Transverse colon (tissue), 4 donors: ENCODE measurements at regions not wholly inside any gene's neighbourhood (a gene's known extent, or its start where the extent isn't known, plus 50 kb on each side); places are given as distances from the start of the nearest gene placed in this dataset.

ENCODE experiments used
- DNase-seq: peaks from one replicate; pipeline ENCODE4 v3.0.0-alpha.2; 2019
- H3K27ac ChIP-seq, 4 donors: fragments of 200-600 bp; sonication (generic); 2 replicates each; pipeline ENCODE4 v1.5.1; 2016 to 2018; ENCODE audit warnings: inconsistent platforms in 4 of 4
- H3K27me3 ChIP-seq: fragments of 200-600 bp; sonication (generic); 2 replicates; pipeline ENCODE4 v1.5.1; 2017; ENCODE audit warnings: inconsistent platforms
- H3K36me3 ChIP-seq, 4 donors: fragments of 200-600 bp; sonication (generic); 2 replicates each; pipeline ENCODE4 v1.5.1; 2017 to 2019; ENCODE audit warnings: inconsistent platforms in 4 of 4
- H3K4me1 ChIP-seq, 4 donors: fragments of 200-600 bp; sonication (generic); 2 replicates each; pipeline ENCODE4 v1.5.1; 2017 to 2020; ENCODE audit warnings: inconsistent platforms in 4 of 4
- H3K4me3 ChIP-seq, 4 donors: fragments of 200-600 bp; sonication (generic); 1 replicate in 1 of 4; 2 replicates in 3 of 4; pipeline versions ENCODE4 v1.5.1 to v1.6.1; 2017 to 2019; ENCODE audit warnings: inconsistent platforms in 4 of 4
- H3K9me3 ChIP-seq, 2 donors: fragments of 200-600 bp; sonication (generic); 2 replicates each; pipeline ENCODE4 v1.5.1; 2017 to 2019; ENCODE audit warnings: inconsistent platforms in 2 of 2
- EP300 ChIP-seq: sonication (generic); formaldehyde crosslinking; IDR thresholded peaks from one replicate; pipeline ENCODE4 v1.6.1; 2017; ENCODE audit warnings: antibody characterized with exemption, low read depth
- POLR2A ChIP-seq: fragments of 450-650 bp; IDR thresholded peaks from one replicate; pipeline ENCODE4 v1.6.1; 2016; ENCODE audit warnings: antibody characterized with exemption, mild to moderate bottlenecking, moderate library complexity
- POLR2AphosphoS5 ChIP-seq, 3 donors: sonication (generic); formaldehyde crosslinking; IDR thresholded peaks; one replicate each; pipeline ENCODE4 v1.6.1; 2016; ENCODE audit warnings: antibody characterized with exemption in 3 of 3
- WGBS, 2 donors: methylation state at CpG; one replicate each; pipeline ENCODE4 v1.1.5; 2018; ENCODE audit warnings: low coverage in 1 of 2; 5-methylcytosine and 5-hydroxymethylcytosine counted together
- in situ Hi-C, 4 donors: fragments of 200-750 bp; cut with MboI; loops; one replicate each; pipeline versions ENCODE4 v1.15.0 to v1.15.1; 2017; ENCODE audit warnings: low sequenced_read_pairs in 3 of 4, low pct_ligation_motif_present in 1 of 4, low pct_unique_long_range_greater_than_20kb in 1 of 4
- intact Hi-C: fragments of 100-400 bp; cut with DNase I; formaldehyde crosslinking; loops from one replicate; pipeline ENCODE4 v1.15.1; 2023; ENCODE audit warnings: low total_unique reads
- TF ChIP-seq, protein P1 (sequence below), 5 experiments: fragments of 200-600 bp in 3 of 5; fragments of 450-650 bp in 2 of 5; sonication (generic) in 3 of 5; IDR thresholded peaks; 1 replicate in 2 of 5; 2 replicates in 3 of 5; pipeline ENCODE4 v1.5.1; 2016 to 2017; ENCODE audit warnings: antibody characterized with exemption in 5 of 5, inconsistent platforms in 3 of 5, mild to moderate bottlenecking in 2 of 5, moderate library complexity in 1 of 5

DNA sequence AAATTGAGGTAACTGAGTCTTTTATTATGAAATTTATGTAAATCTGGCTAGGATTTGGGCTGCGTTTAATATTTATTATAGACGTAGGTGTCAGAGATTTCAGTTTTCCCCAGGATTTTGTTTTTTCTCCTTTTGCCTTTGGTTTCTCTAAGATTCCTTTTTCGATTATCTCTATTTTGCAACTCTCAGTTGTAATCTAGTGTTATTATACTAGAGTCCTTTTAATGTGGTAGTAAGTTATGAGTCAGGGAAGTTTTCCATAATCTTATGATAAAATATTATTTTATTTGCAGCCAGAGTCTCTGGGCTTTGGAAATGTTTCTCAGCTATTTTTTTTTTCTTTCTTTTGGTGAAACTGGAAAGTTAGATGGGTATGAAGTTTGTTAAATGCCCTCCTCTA lies 1043.8 kb downstream of the PLA2G4A start:
- in situ Hi-C loops: no loop called here
- no peaks in the 10 kb centered on the region for H3K27me3 ChIP-seq
- no peak overlapping the region for H3K27ac ChIP-seq
- H3K4me1 ChIP-seq: no peaks in the 10 kb centered on the region
- no peak overlapping the region for H3K4me3 ChIP-seq
- intact Hi-C loops: no loop called here
- no peak for DNase-seq
- TF ChIP-seq POLR2A (no peak), EP300 (no peak), POLR2AphosphoS5 (IDR thresholded peaks at IDR 0.05) (no peak)
- TF ChIP-seq, protein P1, sequence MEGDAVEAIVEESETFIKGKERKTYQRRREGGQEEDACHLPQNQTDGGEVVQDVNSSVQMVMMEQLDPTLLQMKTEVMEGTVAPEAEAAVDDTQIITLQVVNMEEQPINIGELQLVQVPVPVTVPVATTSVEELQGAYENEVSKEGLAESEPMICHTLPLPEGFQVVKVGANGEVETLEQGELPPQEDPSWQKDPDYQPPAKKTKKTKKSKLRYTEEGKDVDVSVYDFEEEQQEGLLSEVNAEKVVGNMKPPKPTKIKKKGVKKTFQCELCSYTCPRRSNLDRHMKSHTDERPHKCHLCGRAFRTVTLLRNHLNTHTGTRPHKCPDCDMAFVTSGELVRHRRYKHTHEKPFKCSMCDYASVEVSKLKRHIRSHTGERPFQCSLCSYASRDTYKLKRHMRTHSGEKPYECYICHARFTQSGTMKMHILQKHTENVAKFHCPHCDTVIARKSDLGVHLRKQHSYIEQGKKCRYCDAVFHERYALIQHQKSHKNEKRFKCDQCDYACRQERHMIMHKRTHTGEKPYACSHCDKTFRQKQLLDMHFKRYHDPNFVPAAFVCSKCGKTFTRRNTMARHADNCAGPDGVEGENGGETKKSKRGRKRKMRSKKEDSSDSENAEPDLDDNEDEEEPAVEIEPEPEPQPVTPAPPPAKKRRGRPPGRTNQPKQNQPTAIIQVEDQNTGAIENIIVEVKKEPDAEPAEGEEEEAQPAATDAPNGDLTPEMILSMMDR (IDR thresholded peaks at IDR 0.05): no peak
- no peaks in the 10 kb centered on the region for H3K36me3 ChIP-seq
- 82 to 87% methylated on average over 2 to 3 of the region's 3 CpGs for WGBS, 2 donors
- H3K9me3 ChIP-seq: no peaks in the 10 kb centered on the region

DNA sequence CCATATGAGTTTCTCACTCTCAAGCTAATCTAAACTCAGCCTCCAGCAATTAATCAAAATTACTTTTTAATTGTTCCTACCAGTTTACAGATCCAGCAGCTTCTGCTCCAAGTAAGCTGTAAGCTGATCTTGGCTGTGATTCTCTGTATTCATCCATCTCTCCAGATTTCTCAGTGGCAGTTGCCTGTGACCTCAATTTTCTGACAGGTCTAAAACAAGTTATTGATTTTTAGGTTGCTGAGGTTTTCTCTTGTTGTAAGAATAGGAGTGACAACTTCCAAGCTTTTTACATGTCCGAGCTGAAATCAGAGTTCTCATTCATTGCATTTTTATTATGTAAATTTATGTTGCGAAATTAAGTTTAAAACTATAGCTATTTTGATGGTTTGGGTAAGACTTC lies 1044.4 kb downstream of the PLA2G4A start:
- Histone ChIP-seq H3K27me3 (no peaks in the 10 kb centered on the region), H3K27ac (no peak overlapping the region), H3K36me3 (no peaks in the 10 kb centered on the region), H3K4me1 (no peaks in the 10 kb centered on the region), H3K9me3 (no peaks in the 10 kb centered on the region), H3K4me3 (no peak overlapping the region)
- intact Hi-C loops: no loop called here
- TF ChIP-seq, protein P1 (IDR thresholded peaks at IDR 0.05): no peak
- TF ChIP-seq POLR2A (no peak), POLR2AphosphoS5 (IDR thresholded peaks at IDR 0.05) (no peak), EP300 (no peak)
- DNase-seq: no peak
- in situ Hi-C loops: no loop called here
- 74 to 77% methylated on average over 2 of the region's 2 CpGs for WGBS, 2 donors

DNA sequence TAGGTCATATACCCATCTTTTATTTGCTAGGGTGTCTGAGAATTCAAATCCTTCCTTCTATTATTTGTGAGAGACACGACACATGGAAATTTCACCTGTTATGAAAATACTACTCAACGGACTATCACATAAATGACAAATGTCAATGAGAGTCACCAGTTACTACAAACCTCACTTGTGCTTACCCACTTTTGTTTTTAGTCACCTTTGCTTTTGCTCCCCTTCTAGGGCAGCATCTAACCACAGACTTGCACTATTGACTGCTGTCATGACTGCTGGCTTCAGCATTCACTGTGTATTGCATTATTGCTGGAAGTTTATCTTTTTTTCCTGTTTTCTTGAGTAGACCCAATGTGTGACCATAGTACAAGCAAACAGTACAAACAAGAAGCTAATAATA lies 1048.0 kb downstream of the PLA2G4A start:
- Histone ChIP-seq H3K4me3 (no peak overlapping the region), H3K36me3 (no peaks in the 10 kb centered on the region), H3K27me3 (no peaks in the 10 kb centered on the region), H3K9me3 (no peaks in the 10 kb centered on the region), H3K4me1 (no peaks in the 10 kb centered on the region), H3K27ac (no peak overlapping the region)
- intact Hi-C loops: no loop called here
- in situ Hi-C loops: no loop called here
- 80 to 100% methylated on average over 2 of the region's 2 CpGs for WGBS, 2 donors
- no peak for DNase-seq
- no peak for TF ChIP-seq POLR2AphosphoS5 (IDR thresholded peaks at IDR 0.05)
- TF ChIP-seq EP300: no peak

DNA sequence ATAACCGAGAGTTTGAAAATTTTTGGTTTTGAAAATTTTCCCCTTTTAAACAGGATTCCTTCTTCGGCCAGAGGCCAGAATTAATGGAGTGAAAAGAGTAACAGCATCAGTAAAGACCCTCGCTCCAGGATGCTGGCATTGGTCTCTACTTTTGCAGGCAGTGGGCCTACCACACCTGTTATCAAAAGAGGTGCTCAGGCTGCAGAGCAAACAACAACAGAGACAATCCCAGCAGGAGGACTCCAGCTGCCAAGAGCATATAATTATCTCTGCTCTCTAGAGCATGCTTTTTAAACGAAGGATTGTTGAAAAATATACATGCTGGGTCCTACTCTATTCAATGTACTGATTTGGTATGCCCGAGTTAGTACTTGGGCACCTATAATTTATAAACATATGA lies 1048.5 kb downstream of the PLA2G4A start:
- WGBS, 2 donors: 62 to 91% methylated on average over 4 to 5 of the region's 5 CpGs
- TF ChIP-seq POLR2A: no peak
- TF ChIP-seq POLR2AphosphoS5 (IDR thresholded peaks at IDR 0.05): no peak
- no peak for TF ChIP-seq EP300
- TF ChIP-seq, protein P1 (IDR thresholded peaks at IDR 0.05): no peak
- intact Hi-C loops: no loop called here
- no peaks in the 10 kb centered on the region for H3K9me3 ChIP-seq
- H3K27me3 ChIP-seq: no peaks in the 10 kb centered on the region
- no peak overlapping the region for H3K27ac ChIP-seq
- DNase-seq: no peak
- H3K4me3 ChIP-seq: no peak overlapping the region
- no peaks in the 10 kb centered on the region for H3K36me3 ChIP-seq
- in situ Hi-C loops: no loop called here
- H3K4me1 ChIP-seq: no peaks in the 10 kb centered on the region

DNA sequence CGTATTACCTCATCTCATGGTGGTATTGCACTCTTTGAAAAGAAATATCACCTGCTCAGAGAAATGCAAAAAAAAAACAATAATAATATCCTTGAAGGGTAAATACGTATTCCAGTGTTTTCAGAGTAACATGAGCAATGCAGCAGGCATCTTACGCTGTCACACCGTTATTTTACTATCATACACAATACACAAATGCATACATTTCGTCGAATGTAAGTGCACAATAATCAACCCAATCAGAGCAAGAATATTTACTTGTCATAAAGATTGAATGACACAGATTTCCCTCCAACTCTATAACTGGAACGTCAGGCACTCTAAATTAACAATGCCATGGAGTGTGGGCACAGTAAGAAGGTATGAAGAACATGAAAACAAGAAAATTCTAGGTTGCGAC lies 1050.1 kb downstream of the PLA2G4A start:
- Histone ChIP-seq H3K4me3 (no peak overlapping the region), H3K27me3 (no peaks in the 10 kb centered on the region), H3K27ac (no peak overlapping the region), H3K36me3 (no peaks in the 10 kb centered on the region), H3K9me3 (no peaks in the 10 kb centered on the region), H3K4me1 (no peaks in the 10 kb centered on the region)
- 71 to 81% methylated on average over 3 to 8 of the region's 8 CpGs for WGBS, 2 donors
- DNase-seq: no peak
- in situ Hi-C loops (no loop called here), intact Hi-C loops (no loop called here)
- TF ChIP-seq POLR2AphosphoS5 (IDR thresholded peaks at IDR 0.05) (no peak), POLR2A (no peak), EP300 (no peak)
- TF ChIP-seq, protein P1 (IDR thresholded peaks at IDR 0.05): no peak
